H9 (cell line): ENCODE measurements at regions not wholly inside any gene's neighbourhood (a gene's known extent, or its start where the extent isn't known, plus 50 kb on each side); places are given as distances from the start of the nearest gene placed in this dataset.

ENCODE experiments used
- DNase-seq: peaks from one replicate; pipeline ENCODE4 v3.0.0-alpha.2; 2017
- H2AFZ ChIP-seq: one replicate; pipeline ENCODE4 v1.6.1; 2013; ENCODE audit warnings: mild to moderate bottlenecking, low read length, control low read depth, moderate library complexity
- H2AK5ac ChIP-seq: 2 replicates; pipeline ENCODE4 v1.6.1; 2013; ENCODE audit warnings: low read length, control low read depth, mixed read lengths; ENCODE audit not compliant: insufficient read length
- H2BK120ac ChIP-seq: one replicate; pipeline ENCODE4 v1.6.1; 2013; ENCODE audit warnings: low read depth, mild to moderate bottlenecking, low read length, control low read depth, inconsistent platforms; ENCODE audit not compliant: poor library complexity, severe bottlenecking
- H2BK12ac ChIP-seq: 2 replicates; pipeline ENCODE4 v1.6.1; 2013; ENCODE audit warnings: low read length, control low read depth, mixed read lengths, low read depth; ENCODE audit not compliant: insufficient read length
- H2BK15ac ChIP-seq: 2 replicates; pipeline ENCODE4 v1.6.1; 2013; ENCODE audit warnings: low read depth, low read length, control low read depth
- H2BK20ac ChIP-seq: one replicate; pipeline ENCODE4 v1.6.1; 2013; ENCODE audit warnings: low read depth, mild to moderate bottlenecking, low read length, control low read depth, inconsistent platforms; ENCODE audit not compliant: poor library complexity, severe bottlenecking
- H2BK5ac ChIP-seq: 2 replicates; pipeline ENCODE4 v1.6.1; 2013; ENCODE audit warnings: low read length, control low read depth, mixed read lengths; ENCODE audit not compliant: insufficient read length
- H3K14ac ChIP-seq: 2 replicates; pipeline ENCODE4 v1.6.1; 2013; ENCODE audit warnings: low read length, control low read depth; ENCODE audit not compliant: insufficient read depth
- H3K18ac ChIP-seq: 2 replicates; pipeline ENCODE4 v1.6.1; 2013; ENCODE audit warnings: low read depth, mild to moderate bottlenecking, mixed read lengths, low read length, control low read depth; ENCODE audit not compliant: insufficient read length
- H3K23ac ChIP-seq: 2 replicates; pipeline ENCODE4 v1.6.1; 2013; ENCODE audit warnings: low read length, control low read depth, mixed read lengths, low read depth; ENCODE audit not compliant: insufficient read length
- H3K23me2 ChIP-seq: 2 replicates; pipeline ENCODE4 v1.6.1; 2013; ENCODE audit warnings: low read depth, mild to moderate bottlenecking, mixed read lengths, low read length, control low read depth; ENCODE audit not compliant: insufficient read length, poor library complexity, severe bottlenecking
- H3K27ac ChIP-seq: 2 replicates; pipeline ENCODE4 v1.5.1; 2013; ENCODE audit warnings: low read length, control low read depth, mixed read lengths, low read depth; ENCODE audit not compliant: insufficient read length
- H3K27me3 ChIP-seq: 2 replicates; pipeline ENCODE4 v1.6.1; 2013; ENCODE audit warnings: low read length, control low read depth, inconsistent platforms; ENCODE audit not compliant: insufficient read depth
- H3K4ac ChIP-seq: 2 replicates; pipeline ENCODE4 v1.6.1; 2013; ENCODE audit warnings: low read depth, mild to moderate bottlenecking, control low read depth, inconsistent platforms, low read length, moderate library complexity
- H3K4me1 ChIP-seq: 2 replicates; pipeline ENCODE4 v1.6.1; 2013; ENCODE audit warnings: low read length, control low read depth, inconsistent platforms; ENCODE audit not compliant: insufficient read depth
- H3K4me2 ChIP-seq: 2 replicates; pipeline ENCODE4 v1.6.1; 2013; ENCODE audit warnings: low read length, control low read depth, mixed read lengths; ENCODE audit not compliant: insufficient read length, insufficient read depth
- H3K56ac ChIP-seq: 2 replicates; pipeline ENCODE4 v1.6.1; 2013; ENCODE audit warnings: low read depth, mild to moderate bottlenecking, mixed read lengths, low read length, control low read depth; ENCODE audit not compliant: insufficient read length
- H3K79me1 ChIP-seq: 2 replicates; pipeline ENCODE4 v1.6.1; 2013; ENCODE audit warnings: low read depth, mild to moderate bottlenecking, moderate library complexity, low read length, control low read depth, inconsistent platforms; ENCODE audit not compliant: insufficient read depth, poor library complexity, severe bottlenecking
- H3K79me2 ChIP-seq: 2 replicates; pipeline ENCODE4 v1.6.1; 2013; ENCODE audit warnings: low read length, control low read depth, inconsistent platforms; ENCODE audit not compliant: insufficient read depth
- H3K9ac ChIP-seq: 2 replicates; pipeline ENCODE4 v1.6.1; 2013; ENCODE audit warnings: low read length, control low read depth, mixed read lengths; ENCODE audit not compliant: insufficient read length; ENCODE audit errors: extremely low read depth
- H3K9me3 ChIP-seq: one replicate; pipeline ENCODE4 v1.6.1; 2013; ENCODE audit warnings: low read depth, low read length, inconsistent platforms; ENCODE audit not compliant: control insufficient read depth
- H3T11ph ChIP-seq: one replicate; pipeline ENCODE4 v1.6.1; 2013; ENCODE audit warnings: mild to moderate bottlenecking, low read length, control low read depth, inconsistent platforms
- H4K20me1 ChIP-seq: one replicate; pipeline ENCODE4 v1.6.1; 2013; ENCODE audit not compliant: control insufficient read depth, insufficient read length, insufficient read depth
- H4K5ac ChIP-seq: 2 replicates; pipeline ENCODE4 v1.6.1; 2013; ENCODE audit warnings: low read depth, mild to moderate bottlenecking, mixed read lengths, low read length, control low read depth; ENCODE audit not compliant: insufficient read length
- H4K8ac ChIP-seq: replicated peaks from 2 replicates; pipeline ENCODE4 v1.6.1; 2013; ENCODE audit warnings: low read length, control low read depth, mixed read lengths, low read depth; ENCODE audit not compliant: insufficient read length
- H4K91ac ChIP-seq: 2 replicates; pipeline ENCODE4 v1.6.1; 2013; ENCODE audit warnings: low read depth, mild to moderate bottlenecking, moderate library complexity, mixed read lengths, low read length, control low read depth; ENCODE audit not compliant: insufficient read length
- H3K27ac Mint-ChIP-seq, 3 experiments: 2 replicates in 2 of 3; 3 replicates in 1 of 3; pipeline ENCODE4 v1.8.0; 2020 to 2021; ENCODE audit warnings: mixed read lengths in 3 of 3, mild to moderate bottlenecking in 1 of 3, moderate library complexity in 1 of 3
- H3K27me3 Mint-ChIP-seq: 2 replicates; pipeline ENCODE4 v1.8.0; 2021; ENCODE audit warnings: low read depth, mild to moderate bottlenecking, moderate library complexity, mixed read lengths
- H3K36me3 Mint-ChIP-seq, 3 experiments: 2 replicates in 2 of 3; 3 replicates in 1 of 3; pipeline ENCODE4 v1.8.0; 2020 to 2021; ENCODE audit warnings: low read depth in 3 of 3, mixed read lengths in 3 of 3; ENCODE audit not compliant: insufficient read depth in 1 of 3
- H3K4me1 Mint-ChIP-seq, 2 experiments: 2 replicates each; pipeline ENCODE4 v1.8.0; 2020; ENCODE audit warnings: mixed read lengths in 2 of 2
- H3K4me3 Mint-ChIP-seq, 2 experiments: 2 replicates in 1 of 2; 3 replicates in 1 of 2; pipeline ENCODE4 v1.8.0; 2020 to 2021; ENCODE audit warnings: mild to moderate bottlenecking in 2 of 2, mixed read lengths in 2 of 2, moderate library complexity in 1 of 2
- H3K9me3 Mint-ChIP-seq, 2 experiments: 2 replicates in 1 of 2; 3 replicates in 1 of 2; pipeline ENCODE4 v1.8.0; 2020; ENCODE audit warnings: mild to moderate bottlenecking in 2 of 2, mixed read lengths in 2 of 2, moderate library complexity in 1 of 2
- CTCF ChIP-seq: fragments of 200-600 bp; sonication (generic); conservative IDR thresholded peaks from 3 replicates; pipeline ENCODE4 v1.8.0; 2021; ENCODE audit warnings: antibody characterized with exemption, mild to moderate bottlenecking
- WGBS: extraction: QIAGEN DNeasy Blood & Tissue Kit; methylation state at CpG from one replicate; pipeline ENCODE4 v1.1.7; 2013; ENCODE audit warnings: missing lambda C conversion rate, low lambda C conversion rate, mixed read lengths; ENCODE audit not compliant: insufficient read length; ENCODE audit errors: extremely low coverage; 5-methylcytosine and 5-hydroxymethylcytosine counted together

GRCh38 chr12:107984973-107985372 is 144.1 kb upstream of the WSCD2 start:
- H2BK20ac ChIP-seq = no peak overlapping the region
- H3K4me2 ChIP-seq = no peak overlapping the region
- DNase-seq = no peak
- no peaks in the 10 kb centered on the region for H4K20me1 ChIP-seq
- Mint-ChIP-seq H3K4me1 (no peaks in the 10 kb centered on the region), H3K4me3 (no peak overlapping the region), H3K9me3 (no peaks in the 10 kb centered on the region), H3K36me3 (no peaks in the 10 kb centered on the region), H3K27me3 (peaks cover 52% of the 10 kb centered on the region), H3K27ac (no peak overlapping the region)
- no peaks in the 10 kb centered on the region for H3K9me3 ChIP-seq
- no peak overlapping the region for H2AFZ ChIP-seq
- H3K14ac ChIP-seq = no peak overlapping the region
- H3K56ac ChIP-seq = no peak overlapping the region
- no CpG with 5 or more reads among the region's 3 CpGs for WGBS
- TF ChIP-seq CTCF = no peak
- H3K23me2 ChIP-seq = no peaks in the 10 kb centered on the region
- no peaks in the 10 kb centered on the region for H3K4me1 ChIP-seq
- H4K5ac ChIP-seq = no peak overlapping the region
- no peak overlapping the region for H2AK5ac ChIP-seq
- H4K91ac ChIP-seq = no peak overlapping the region
- no peak overlapping the region for H3T11ph ChIP-seq
- no peaks in the 10 kb centered on the region for H3K79me1 ChIP-seq
- no peak overlapping the region for H3K4ac ChIP-seq
- H3K27me3 ChIP-seq = no peaks in the 10 kb centered on the region
- no peak overlapping the region for H2BK120ac ChIP-seq
- no peak overlapping the region for H2BK5ac ChIP-seq
- H2BK15ac ChIP-seq = no peak overlapping the region
- no peaks in the 10 kb centered on the region for H3K79me2 ChIP-seq
- no peak overlapping the region for H3K18ac ChIP-seq
- H4K8ac ChIP-seq = no peak overlapping the region
- no peak overlapping the region for H3K23ac ChIP-seq
- H2BK12ac ChIP-seq = no peak overlapping the region
- H3K27ac ChIP-seq = no peak overlapping the region
- H3K9ac ChIP-seq = no peak overlapping the region
